ENCODE measurements at regions not wholly inside any gene's neighbourhood (a gene's known extent, or its start where the extent isn't known, plus 50 kb on each side); places are given as distances from the start of the nearest gene placed in this dataset.

DNA sequence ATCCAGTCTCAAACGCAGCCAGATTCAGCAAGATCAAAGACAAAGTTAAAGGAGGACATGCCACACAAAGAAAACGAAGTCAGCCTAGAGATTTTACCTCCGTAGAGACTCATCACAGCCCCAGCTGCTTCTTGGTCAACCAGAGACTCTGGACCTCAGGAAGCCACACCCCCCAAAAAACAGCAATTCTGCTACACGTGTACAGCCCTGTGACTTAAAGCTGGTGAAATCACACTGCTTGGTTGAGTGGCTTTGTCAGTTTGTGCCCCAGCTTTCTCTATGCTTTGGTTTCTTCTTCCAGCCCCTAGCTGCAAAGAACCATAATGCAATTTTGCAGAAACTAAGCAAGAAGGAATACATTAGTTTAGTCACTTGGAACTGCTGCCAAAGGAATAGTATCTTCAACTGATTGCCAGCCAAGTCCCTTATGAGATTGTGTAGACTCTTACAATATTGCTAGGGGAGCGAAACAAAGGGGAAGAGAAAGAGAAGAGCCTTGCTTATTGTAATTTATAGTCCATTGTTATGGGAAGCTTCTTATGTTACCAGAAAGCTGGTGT is 158.8 kb upstream of the ZNF462 start:
- Histone ChIP-seq H3K27me3 (ENCODE audit: insufficient read depth, low read length) (no peaks in the 10 kb centered on the region), H3K56ac (ENCODE audit: insufficient read length, low read depth, low read length) (no peak overlapping the region), H3K4me1 (ENCODE audit: insufficient read depth, low read length) (no peaks in the 10 kb centered on the region), H3K4ac (ENCODE audit: low read depth, low read length) (no peak overlapping the region), H2BK5ac (ENCODE audit: insufficient read length, low read length) (no peak overlapping the region), H3K79me2 (ENCODE audit: insufficient read depth, low read length) (no peaks in the 10 kb centered on the region), H3K4me2 (ENCODE audit: insufficient read depth, insufficient read length, low read length) (no peak overlapping the region), H3K14ac (ENCODE audit: insufficient read depth, low read length) (no peak overlapping the region), H4K20me1 (ENCODE audit: control insufficient read depth, insufficient read depth, insufficient read length) (no peaks in the 10 kb centered on the region), H3K27ac (ENCODE audit: insufficient read length, low read depth, low read length) (no peak overlapping the region), H2BK20ac (ENCODE audit: low read depth, low read length, poor library complexity, severe bottlenecking) (no peak overlapping the region), H3K9me3 (ENCODE audit: control insufficient read depth, low read depth, low read length) (no peaks in the 10 kb centered on the region), H4K91ac (ENCODE audit: insufficient read length, low read depth, low read length) (no peak overlapping the region), H2BK120ac (ENCODE audit: low read depth, low read length, poor library complexity, severe bottlenecking) (no peak overlapping the region), H3T11ph (ENCODE audit: low read length) (no peak overlapping the region), H2BK15ac (ENCODE audit: low read depth, low read length) (no peak overlapping the region), H4K5ac (ENCODE audit: insufficient read length, low read depth, low read length) (no peak overlapping the region), H2AFZ (ENCODE audit: low read length) (no peak overlapping the region), H2AK5ac (ENCODE audit: insufficient read length, low read length) (no peak overlapping the region), H3K79me1 (ENCODE audit: insufficient read depth, low read depth, low read length, poor library complexity, severe bottlenecking) (no peaks in the 10 kb centered on the region), H3K18ac (ENCODE audit: insufficient read length, low read depth, low read length) (no peak overlapping the region), H4K8ac (replicated peaks; ENCODE audit: insufficient read length, low read depth, low read length) (no peak overlapping the region), H3K9ac (ENCODE audit: extremely low read depth, insufficient read length, low read length) (no peak overlapping the region), H3K23ac (ENCODE audit: insufficient read length, low read depth, low read length) (no peak overlapping the region), H3K23me2 (ENCODE audit: insufficient read length, low read depth, low read length, poor library complexity, severe bottlenecking) (no peaks in the 10 kb centered on the region), H2BK12ac (ENCODE audit: insufficient read length, low read depth, low read length) (no peak overlapping the region)
- peaks cover 4 to 10% of the 10 kb centered on the region in 2 experiments for H3K9me3 Mint-ChIP-seq
- WGBS (ENCODE audit: extremely low coverage, insufficient read length, low lambda C conversion rate), result no CpG with 5 or more reads among the region's 5 CpGs
- H3K36me3 Mint-ChIP-seq (ENCODE audit: insufficient read depth in 1 of 3, low read depth in 3 of 3), result peaks cover 3 to 4% (median 4%) of the 10 kb centered on the region in 3 experiments; a peak in 6 of 7 replicates
- H3K4me3 Mint-ChIP-seq, result no peak overlapping the region
- peaks cover 9 to 11% of the 10 kb centered on the region in 2 experiments for H3K4me1 Mint-ChIP-seq
- no peaks in the 10 kb centered on the region for H3K27me3 Mint-ChIP-seq (ENCODE audit: low read depth)
- H3K27ac Mint-ChIP-seq, result peak overlapping the region in 1 of 3 experiments; percentile 32; a peak in 1 of 7 replicates
- TF ChIP-seq, protein P1, sequence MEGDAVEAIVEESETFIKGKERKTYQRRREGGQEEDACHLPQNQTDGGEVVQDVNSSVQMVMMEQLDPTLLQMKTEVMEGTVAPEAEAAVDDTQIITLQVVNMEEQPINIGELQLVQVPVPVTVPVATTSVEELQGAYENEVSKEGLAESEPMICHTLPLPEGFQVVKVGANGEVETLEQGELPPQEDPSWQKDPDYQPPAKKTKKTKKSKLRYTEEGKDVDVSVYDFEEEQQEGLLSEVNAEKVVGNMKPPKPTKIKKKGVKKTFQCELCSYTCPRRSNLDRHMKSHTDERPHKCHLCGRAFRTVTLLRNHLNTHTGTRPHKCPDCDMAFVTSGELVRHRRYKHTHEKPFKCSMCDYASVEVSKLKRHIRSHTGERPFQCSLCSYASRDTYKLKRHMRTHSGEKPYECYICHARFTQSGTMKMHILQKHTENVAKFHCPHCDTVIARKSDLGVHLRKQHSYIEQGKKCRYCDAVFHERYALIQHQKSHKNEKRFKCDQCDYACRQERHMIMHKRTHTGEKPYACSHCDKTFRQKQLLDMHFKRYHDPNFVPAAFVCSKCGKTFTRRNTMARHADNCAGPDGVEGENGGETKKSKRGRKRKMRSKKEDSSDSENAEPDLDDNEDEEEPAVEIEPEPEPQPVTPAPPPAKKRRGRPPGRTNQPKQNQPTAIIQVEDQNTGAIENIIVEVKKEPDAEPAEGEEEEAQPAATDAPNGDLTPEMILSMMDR (conservative IDR thresholded peaks at IDR 0.05), result no peak
- DNase-seq, result no peak

All from H9 (cell line).